Epidermal melanocyte (primary cell): ENCODE measurements at regions not wholly inside any gene's neighbourhood (a gene's known extent, or its start where the extent isn't known, plus 50 kb on each side); places are given as distances from the start of the nearest gene placed in this dataset.

Source experiments
- DNase-seq: peaks from one replicate; pipeline ENCODE4 v3.0.0; 2011; ENCODE audit warnings: low spot score; ENCODE audit not compliant: insufficient read length

DNA sequence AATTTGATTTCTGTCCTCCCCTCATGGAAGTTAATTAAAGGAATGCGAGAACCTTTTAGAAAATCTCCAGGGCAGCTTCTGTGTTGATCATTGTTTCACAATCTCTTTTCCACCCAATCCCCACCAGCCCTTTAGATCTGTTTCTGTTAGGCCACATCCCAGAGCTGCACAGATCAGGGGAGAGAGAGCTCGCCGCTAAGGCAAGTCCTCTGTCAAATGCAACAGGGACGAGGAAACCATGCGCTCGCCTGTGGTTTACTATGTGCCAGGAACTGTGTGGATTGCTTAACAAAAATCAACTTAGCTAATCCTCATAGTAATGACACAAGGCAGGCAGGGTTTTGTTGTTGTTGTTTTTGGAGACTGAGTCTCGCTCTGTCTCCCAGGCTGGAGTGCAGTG, 115.4 kb downstream of the SALL1 start:
- no peak for DNase-seq

DNA sequence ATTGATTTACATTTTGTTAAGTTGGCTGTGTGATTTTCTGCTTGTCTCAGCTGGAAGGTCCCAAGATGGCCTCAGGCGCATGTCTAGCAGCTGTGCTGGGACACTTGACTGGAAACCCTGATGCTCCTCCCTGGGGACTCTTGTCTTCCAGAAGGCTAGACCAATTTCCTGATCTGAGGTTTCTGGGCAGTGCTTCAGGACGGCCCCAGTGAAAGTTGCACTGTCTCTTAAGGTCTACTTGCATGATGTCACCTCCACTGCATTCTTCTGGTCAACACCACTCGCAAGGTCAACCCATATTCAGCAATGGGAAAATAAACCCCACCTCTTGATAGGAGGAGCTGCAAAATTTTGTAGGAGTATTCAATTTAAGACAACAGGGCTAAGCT, 116.0 kb downstream of the SALL1 start:
- no peak for DNase-seq

GRCh38 chr16:51034481-51035109, 116.5 kb downstream of the SALL1 start:
- DNase-seq = no peak

GRCh38 chr16:51031598-51031997, 119.5 kb downstream of the SALL1 start:
- DNase-seq = no peak

DNA sequence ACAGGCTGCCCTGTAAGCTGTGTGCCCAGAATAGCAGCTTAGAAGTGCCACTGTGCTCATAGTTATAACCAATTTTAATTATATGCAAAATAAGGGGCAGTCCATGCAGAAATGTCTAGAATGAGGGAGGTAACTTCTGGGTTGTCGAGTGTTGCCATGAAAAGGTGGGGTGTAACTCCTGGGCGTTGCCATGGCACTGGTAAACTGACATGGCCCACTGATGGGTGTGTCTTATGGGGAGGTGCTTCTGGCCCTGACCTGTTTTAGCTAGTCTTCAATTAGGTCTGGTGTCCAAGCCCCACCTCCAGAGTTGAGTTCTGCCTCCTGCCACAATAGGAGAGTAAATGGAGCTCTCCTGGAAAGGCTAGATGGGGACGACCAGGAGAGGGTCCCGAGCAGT, 120.6 kb downstream of the SALL1 start:
- no peak for DNase-seq

GRCh38 chr16:51025588-51026290, 125.3 kb downstream of the SALL1 start:
- DNase-seq = no peak

DNA sequence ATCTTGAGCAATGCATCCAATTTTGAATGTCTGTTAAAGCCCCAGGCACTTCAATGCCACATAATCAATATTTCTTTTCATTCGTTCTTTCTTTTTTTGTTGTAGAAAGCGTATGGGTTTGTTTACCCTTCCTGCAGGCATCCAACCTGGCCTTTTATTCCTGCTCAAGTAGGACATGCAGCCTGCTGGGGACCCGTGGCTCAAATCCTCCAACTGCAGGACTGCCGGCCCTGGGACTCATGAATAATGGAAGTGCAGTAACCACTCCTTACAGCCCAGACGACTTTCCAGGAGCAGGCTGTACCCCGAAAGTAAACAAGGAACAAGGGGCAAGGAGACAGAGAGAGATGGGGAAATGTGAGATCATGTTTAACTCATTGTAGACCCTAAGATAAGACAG, 126.4 kb downstream of the SALL1 start:
- no peak for DNase-seq

GRCh38 chr16:51022955-51023354, 128.1 kb downstream of the SALL1 start:
- no peak for DNase-seq

DNA sequence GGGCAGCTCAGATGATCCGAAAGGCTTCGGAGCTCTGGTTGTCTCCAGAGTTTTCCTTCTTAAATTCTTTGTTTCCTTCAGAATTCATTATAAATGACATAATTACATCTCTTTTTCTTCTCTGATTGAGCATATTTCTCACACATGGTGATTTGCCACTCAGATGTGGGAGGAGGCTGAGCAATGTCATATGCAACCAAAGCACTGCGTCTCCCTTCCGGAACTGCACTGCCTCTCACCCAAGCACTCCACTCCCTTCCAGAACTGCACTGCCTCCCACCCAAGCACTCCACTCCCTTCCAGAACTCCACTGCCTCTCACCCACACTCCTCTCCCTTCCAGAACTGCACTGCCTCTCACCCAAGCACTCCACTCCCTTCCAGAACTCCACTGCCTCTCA, 131.5 kb downstream of the SALL1 start:
- no peak for DNase-seq

DNA sequence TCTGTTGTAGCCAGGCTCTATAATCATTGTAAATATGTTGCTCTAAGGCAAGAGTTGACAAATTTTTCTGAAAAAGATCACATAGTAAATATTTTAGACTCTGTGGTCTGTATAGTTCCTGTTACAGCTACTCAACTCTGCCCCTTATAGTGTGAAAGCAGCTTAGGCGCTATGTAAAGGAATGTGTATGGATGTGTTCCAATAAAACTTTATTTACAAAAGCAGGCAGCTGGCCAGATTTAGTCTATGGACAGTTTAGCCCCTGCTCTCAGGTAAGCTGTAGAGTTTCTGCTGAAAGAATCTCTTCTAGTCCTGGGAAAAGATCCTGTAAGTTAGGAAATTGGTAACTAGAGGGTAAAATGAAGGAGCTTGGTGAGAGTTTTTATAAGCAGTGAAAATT, 133.1 kb downstream of the SALL1 start:
- DNase-seq = no peak

DNA sequence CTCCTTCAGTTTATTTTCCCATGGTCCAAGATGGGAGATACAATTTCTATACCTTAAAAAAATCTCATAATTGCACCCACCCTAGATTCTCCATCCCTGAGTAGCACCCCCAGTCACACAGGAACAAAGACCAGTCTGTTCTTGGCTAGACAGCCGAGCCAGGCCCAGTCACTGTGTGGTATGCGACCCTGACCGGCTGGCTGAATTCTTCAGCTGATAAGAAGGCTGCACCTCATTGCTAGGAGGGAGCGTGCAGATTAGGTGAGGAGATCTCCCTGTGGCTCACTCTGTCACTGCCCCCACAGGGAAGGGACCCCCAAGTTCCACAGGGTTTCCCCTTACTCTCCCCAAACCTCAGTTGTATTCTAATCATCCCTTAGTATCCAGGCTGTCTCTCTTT, 138.7 kb downstream of the SALL1 start:
- no peak for DNase-seq

GRCh38 chr16:51010817-51011216, 140.3 kb downstream of the SALL1 start:
- no peak for DNase-seq

- no peak for DNase-seq
These were observed 141.3 kb downstream of the SALL1 start for GRCh38 chr16:51009813-51010212.

- DNase-seq = no peak
These were observed 141.7 kb downstream of the SALL1 start for GRCh38 chr16:51009359-51009758.

- DNase-seq = no peak
These were observed 142.5 kb downstream of the SALL1 start for GRCh38 chr16:51008607-51009006.

DNA sequence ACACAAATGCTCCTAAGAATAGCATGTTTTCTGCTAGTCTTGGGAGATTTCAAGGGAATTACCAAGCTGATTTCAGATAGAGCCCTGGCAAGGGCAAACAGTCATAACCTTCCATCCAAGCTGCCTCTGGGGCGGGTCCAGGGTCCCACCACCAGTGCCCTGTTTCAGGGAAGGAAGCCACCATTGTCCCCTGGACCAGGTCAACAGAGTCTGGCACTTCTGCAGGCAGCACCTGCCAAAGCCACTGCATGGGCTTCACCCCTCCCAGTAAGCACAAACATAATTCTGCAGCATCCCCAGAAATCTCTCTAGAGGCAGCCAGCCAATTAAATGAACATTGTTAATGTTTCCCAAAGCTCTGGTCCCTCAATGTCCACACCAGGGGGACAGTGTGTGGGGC, 143.0 kb downstream of the SALL1 start:
- no peak for DNase-seq

DNA sequence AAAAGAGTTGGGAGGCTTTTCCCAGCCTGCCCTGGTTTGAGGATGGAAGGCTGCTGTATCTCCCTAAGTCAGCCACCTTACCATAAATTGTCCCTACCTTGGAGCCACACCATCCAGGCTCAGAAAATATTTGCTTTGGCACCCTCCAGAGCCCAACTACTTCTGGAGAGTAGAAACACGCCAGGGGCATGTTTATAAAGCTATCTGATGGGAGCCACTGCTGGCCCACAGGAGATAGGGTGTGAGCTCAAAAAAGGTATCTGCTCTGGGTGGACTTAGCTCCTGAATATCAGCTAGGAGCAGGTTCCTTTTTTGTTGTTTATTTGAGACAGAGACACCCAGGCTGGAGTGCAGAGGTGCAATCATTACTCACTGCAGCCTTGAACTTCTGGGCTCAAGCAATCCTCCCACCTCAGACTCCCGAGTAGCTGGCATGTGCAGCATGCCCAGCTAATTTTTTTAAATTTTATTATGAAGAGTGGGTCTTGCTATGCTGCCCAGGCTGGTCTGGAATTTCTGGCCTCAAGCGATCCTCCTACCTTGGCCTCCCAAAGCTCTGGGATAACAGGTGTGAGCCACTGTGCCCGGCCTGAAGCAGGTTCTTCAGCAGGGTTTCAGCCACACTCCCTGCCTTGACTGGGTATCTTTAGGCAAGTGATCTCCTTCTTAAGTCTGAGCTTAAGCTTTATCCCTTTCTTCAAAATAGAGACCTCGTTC, 147.1 kb downstream of the SALL1 start:
- no peak for DNase-seq

- no peak for DNase-seq
These were observed 148.1 kb downstream of the SALL1 start for GRCh38 chr16:51002881-51003490.

GRCh38 chr16:50999181-50999580, 151.9 kb downstream of the SALL1 start:
- no peak for DNase-seq

GRCh38 chr16:50998411-50998810, 152.7 kb downstream of the SALL1 start:
- DNase-seq = no peak

- DNase-seq = no peak
These were observed 153.4 kb downstream of the SALL1 start for GRCh38 chr16:50997679-50998078.

- no peak for DNase-seq
These were observed 154.3 kb downstream of the SALL1 start for GRCh38 chr16:50996830-50997186.
